ENCODE measurements at regions not wholly inside any gene's neighbourhood (a gene's known extent, or its start where the extent isn't known, plus 50 kb on each side); places are given as distances from the start of the nearest gene placed in this dataset.

- no peak overlapping the region for H3K27ac ChIP-seq (ENCODE audit: low read depth in 1 of 2, low read length in 2 of 2)
- peaks cover 0 to 2% (median 0%) of the 10 kb centered on the region in 4 donors for H3K27me3 ChIP-seq (ENCODE audit: control insufficient read depth in 4 of 4, insufficient read depth in 4 of 4, low read length in 3 of 4)
- no peak overlapping the region for H3K9ac ChIP-seq (ENCODE audit: low read depth in 1 of 2, low read length in 2 of 2)
- WGBS = 2% methylated on average over 13 of the region's 13 CpGs
- H3K4me1 ChIP-seq (ENCODE audit: control insufficient read depth in 4 of 4, insufficient read depth in 4 of 4, low read length in 3 of 4) = peaks cover 0 to 3% (median 0%) of the 10 kb centered on the region in 4 donors
- TF ChIP-seq REST (IDR thresholded peaks at IDR 0.05) (no peak), GABPA (IDR thresholded peaks at IDR 0.05 in 1 of 2, conservative IDR thresholded peaks at IDR 0.05 in 1 of 2) (no peak), SP1 (IDR thresholded peaks at IDR 0.05) (no peak), RXRA (IDR thresholded peaks at IDR 0.05) (no peak), NR2F2 (IDR thresholded peaks at IDR 0.05) (no peak), FOXA1 (IDR thresholded peaks at IDR 0.05) (no peak), JUND (IDR thresholded peaks at IDR 0.05) (no peak), ATF3 (IDR thresholded peaks at IDR 0.05) (no peak), EGR1 (IDR thresholded peaks at IDR 0.05; ENCODE audit: low read depth in 2 of 2) (no peak), FOXA2 (IDR thresholded peaks at IDR 0.05) (no peak), RAD21 (IDR thresholded peaks at IDR 0.05) (peak; percentile 85 to 90), YY1 (IDR thresholded peaks at IDR 0.05) (no peak), HNF4A (conservative IDR thresholded peaks at IDR 0.05) (no peak), ZBTB33 (IDR thresholded peaks at IDR 0.05) (no peak), HNF4G (IDR thresholded peaks at IDR 0.05) (no peak)
- TF ChIP-seq, protein P1, sequence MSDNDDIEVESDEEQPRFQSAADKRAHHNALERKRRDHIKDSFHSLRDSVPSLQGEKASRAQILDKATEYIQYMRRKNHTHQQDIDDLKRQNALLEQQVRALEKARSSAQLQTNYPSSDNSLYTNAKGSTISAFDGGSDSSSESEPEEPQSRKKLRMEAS (IDR thresholded peaks at IDR 0.05) = no peak
- TF ChIP-seq, protein P2, sequence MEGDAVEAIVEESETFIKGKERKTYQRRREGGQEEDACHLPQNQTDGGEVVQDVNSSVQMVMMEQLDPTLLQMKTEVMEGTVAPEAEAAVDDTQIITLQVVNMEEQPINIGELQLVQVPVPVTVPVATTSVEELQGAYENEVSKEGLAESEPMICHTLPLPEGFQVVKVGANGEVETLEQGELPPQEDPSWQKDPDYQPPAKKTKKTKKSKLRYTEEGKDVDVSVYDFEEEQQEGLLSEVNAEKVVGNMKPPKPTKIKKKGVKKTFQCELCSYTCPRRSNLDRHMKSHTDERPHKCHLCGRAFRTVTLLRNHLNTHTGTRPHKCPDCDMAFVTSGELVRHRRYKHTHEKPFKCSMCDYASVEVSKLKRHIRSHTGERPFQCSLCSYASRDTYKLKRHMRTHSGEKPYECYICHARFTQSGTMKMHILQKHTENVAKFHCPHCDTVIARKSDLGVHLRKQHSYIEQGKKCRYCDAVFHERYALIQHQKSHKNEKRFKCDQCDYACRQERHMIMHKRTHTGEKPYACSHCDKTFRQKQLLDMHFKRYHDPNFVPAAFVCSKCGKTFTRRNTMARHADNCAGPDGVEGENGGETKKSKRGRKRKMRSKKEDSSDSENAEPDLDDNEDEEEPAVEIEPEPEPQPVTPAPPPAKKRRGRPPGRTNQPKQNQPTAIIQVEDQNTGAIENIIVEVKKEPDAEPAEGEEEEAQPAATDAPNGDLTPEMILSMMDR (IDR thresholded peaks at IDR 0.05; ENCODE audit: low read depth, low read length, missing input control) = peak; percentile 97
- DNase-seq (ENCODE audit: low spot score) = peak; percentile 77
- no peaks in the 10 kb centered on the region for H3K36me3 ChIP-seq (ENCODE audit: control insufficient read depth in 4 of 4, insufficient read depth in 3 of 4, low read depth in 1 of 4, low read length in 3 of 4)
- no peaks in the 10 kb centered on the region for H3K9me3 ChIP-seq (ENCODE audit: control insufficient read depth in 4 of 4, low read length in 3 of 4)
- no peak overlapping the region for H3K4me3 ChIP-seq (ENCODE audit: low read depth in 1 of 3, low read length in 3 of 3)
These were observed 458.0 kb upstream of the ASIC2 start for GRCh38 chr17:33750943-33751701.

All from liver (tissue), 8 donors.